HG03039 (cell line): ENCODE measurements at regions not wholly inside any gene's neighbourhood (a gene's known extent, or its start where the extent isn't known, plus 50 kb on each side); places are given as distances from the start of the nearest gene placed in this dataset.

Experiments
- ATAC-seq: cut with Tn5 transposase; IDR thresholded peaks from one replicate; pipeline ENCODE4 v1.9.1; 2021; ENCODE audit warnings: mild to moderate bottlenecking, moderate library complexity; ENCODE audit not compliant: unreplicated experiment

DNA sequence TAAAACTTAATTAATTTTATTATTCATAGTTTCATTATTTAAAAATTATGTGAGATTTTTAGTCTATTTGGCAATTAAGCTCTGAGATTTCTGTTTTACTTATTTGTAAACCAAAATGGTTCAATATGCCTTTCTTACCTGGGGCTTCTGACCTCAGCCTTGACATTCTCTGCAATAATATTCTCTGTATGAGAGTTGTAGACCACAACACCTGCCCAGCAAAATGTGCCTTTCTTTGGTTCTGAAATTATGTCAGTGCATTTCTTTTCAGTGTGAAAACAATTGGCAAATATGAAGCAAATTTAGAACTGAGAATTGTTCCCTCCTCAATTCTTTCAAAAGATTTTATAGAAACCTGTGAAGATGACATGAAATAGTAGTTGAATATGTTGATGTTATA lies 426.4 kb upstream of the FZD8 start:
- ATAC-seq, result no peak

DNA sequence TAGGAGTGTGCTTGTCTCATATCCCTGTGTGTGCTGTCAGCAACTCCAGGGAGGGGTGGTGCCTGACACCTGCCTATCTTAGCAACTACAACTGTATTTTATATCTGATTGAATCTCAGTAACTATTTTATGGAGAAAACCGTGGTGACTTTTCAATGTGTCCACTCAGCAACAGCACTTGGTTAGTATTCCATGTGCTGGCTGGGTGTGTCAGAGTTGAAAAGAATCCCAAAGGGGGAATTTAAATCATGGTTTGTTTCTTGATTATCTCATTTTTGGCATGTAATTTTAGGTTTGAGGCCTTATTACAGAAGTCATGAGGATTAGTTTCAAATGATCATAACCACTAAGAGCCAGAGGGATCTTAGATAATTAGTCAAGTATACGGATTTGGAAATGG lies 425.7 kb upstream of the FZD8 start:
- ATAC-seq, result no peak

DNA sequence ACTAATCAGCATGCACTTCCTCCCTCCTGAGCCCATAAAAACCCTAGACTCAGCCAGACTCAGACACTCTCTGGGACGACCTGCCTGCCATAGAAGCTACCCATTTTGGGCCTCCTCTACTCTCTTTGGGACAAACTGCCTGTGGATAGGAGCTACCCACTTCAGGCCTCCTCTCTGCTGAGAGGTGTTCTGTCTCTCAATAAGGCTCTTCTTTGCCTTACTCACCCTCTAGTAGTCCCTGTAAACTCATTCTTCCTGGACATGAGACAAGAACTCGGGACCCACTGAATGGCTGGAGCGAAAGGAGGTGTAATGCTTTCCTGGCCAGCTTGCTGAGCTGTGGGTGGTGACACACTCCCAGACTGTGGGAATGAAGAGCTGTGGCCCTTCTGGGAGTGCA lies 424.8 kb upstream of the FZD8 start:
- ATAC-seq, result no peak

DNA sequence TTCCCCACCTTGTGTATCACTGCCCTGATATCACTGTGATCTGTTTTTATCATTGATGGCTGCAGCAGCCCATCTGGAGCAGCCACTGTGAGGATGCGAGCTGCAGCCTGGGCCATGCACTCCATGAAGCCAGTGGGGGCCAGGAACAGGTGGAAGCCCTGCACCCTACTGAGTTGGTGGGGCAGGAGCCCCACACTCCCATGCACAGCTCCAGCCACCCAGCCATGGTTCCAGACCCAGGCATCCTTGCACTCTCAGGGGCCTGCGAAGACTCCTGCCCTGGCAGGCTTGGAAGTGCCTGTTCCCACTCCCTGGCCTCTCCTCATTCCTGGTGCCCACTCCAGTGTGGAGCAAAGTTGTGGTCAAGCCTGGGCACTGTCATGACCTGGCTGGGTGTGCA lies 424.0 kb upstream of the FZD8 start:
- ATAC-seq, result no peak

DNA sequence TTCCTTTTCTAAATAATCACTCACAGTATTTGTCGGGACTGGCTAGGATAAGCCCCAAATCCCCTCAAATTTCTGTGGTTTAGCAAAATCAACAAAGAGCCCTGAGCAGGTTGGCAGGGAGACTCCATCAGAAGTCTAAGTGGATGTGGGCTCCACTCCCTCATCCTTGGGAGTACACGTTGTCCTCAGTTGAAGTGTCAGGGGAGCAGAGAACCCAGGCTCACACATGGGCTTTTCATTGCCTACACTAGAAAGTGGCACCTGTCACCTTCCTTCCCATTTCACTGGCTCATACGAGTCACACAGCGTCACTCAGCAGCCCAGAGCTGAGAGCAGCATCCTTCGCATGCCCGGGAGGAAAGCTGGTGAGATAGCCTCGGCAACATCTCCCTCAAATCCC lies 421.3 kb upstream of the FZD8 start:
- no peak for ATAC-seq

DNA sequence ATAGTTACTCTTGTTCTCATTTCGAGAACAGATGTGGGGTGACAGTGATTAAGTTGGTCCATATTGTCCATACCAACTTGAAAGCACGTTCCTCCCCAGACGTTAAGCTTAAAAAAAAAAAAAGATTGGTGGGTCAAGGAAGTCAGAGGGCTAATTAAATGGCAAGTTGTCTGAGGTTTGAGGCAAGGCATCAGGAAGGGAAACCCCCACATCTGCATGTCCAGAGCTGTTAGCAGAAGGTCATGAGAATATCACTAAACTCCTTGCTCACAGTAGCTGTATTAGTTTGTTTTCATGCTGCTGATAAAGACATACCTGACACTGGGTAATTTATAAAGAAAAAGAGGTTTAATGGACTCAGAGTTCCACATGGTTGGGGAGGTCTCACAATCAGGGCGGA lies 415.6 kb upstream of the FZD8 start:
- ATAC-seq, result no peak

DNA sequence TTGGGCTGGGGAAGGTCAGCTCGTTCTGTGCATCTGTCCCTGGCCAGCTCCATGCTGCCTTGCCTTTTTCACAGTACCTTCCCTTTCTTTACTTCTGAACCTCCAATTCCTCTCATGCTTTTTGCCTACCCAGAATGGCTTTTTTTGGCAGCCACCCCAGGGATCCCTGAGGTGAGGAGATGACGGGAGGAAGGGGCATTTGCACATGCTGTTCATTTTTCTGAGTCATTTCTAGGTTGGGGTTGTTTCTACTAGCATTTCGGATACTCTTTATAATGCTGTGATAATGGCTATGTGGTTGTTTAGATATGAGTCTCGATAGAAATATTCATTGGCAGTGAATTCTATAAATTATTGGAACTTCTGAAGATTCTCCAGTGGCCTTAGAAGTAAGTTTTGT lies 415.1 kb upstream of the FZD8 start:
- no peak for ATAC-seq

DNA sequence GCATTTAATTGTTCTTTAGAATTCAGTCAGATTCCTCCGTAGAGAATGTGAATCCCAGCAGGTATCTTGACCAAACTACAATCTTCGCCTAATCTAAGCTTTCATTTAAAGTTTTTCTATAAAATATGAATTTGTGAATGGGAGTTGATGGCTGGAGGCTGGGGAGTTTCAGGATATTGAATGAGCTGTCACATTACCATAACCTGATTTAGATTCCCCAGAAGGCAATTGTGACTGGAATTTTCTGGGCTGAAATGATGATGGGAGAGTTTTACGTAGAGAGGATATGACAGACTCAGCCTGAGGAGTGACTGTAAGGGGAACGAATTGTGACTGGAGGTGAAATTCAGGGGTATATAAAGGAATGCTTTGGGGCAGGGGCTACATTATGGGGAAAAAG lies 411.7 kb upstream of the FZD8 start:
- ATAC-seq, result no peak

DNA sequence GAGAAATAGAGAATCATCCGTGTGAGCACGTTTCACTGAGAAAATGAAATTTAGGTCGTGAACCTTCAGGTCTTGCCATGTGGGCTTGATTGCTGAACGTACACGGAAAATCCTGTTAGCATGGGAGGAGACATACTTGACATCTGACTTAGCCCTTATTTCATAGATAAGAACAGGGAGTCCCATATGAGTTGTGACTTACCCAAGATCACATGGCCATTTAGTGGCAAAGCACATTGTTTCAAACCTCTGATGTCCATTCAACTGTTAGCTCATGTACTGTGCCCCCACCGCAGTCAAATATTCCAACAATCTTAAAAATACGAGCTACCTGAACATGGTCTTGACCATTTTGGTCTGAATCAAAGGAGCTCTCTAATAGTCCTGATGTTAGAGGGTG lies 411.2 kb upstream of the FZD8 start:
- ATAC-seq, result no peak

DNA sequence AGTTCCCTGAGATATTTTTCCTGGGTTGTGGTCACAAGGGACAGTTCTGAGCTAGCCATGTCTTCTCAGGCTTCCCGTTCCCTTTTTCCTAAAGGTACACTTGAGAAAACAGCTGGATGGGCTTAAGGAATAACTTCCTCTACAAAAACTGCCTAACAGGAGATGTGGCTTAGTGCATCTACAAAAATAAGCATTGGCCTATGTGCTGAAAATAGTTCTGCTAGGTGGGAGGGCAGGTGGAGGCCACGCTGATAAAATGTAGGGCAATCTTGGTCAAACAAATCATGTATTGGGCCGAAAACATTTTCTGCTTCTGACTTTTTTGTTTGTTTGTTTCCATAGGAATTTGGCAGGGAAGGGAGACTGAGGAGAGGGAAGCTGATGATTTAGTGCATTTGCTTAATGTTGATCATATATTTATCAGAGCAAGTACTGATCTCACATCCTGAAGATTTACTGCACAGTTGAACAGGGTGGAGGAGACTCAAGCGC lies 409.4 kb upstream of the FZD8 start:
- ATAC-seq, result no peak

DNA sequence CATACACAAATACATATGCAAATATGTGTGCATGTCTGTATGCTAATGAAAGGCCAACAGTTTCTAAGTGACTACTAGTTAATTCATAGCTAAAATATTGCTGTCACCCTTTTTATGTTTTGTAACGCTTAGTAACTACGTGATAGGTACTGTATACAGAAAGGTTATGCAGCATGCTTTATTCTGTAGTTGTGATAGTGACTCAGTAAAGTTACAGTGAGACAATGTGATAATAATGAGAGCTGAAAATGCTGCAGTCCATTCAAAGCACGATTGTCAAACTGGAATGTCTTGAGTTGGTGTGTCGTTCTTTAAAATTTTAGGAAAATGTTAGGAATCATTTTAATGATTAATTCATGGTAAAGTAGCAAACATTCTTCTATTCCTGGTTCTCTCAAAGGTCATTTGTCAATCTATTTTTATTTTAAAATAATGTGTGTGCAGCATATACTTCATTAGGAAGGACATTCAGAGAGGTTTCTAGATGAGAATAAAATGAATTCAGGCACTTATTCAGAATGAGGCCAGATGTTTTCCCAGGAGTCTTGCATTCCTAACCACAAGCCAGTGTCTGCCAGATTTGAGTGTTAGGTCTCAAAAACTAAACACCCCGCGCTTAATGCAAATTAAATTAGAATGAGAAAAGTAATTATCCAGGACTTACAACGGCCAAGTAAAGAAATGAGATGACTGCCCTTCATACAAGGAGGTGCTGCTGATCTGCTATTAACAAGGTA lies 408.8 kb upstream of the FZD8 start:
- no peak for ATAC-seq

DNA sequence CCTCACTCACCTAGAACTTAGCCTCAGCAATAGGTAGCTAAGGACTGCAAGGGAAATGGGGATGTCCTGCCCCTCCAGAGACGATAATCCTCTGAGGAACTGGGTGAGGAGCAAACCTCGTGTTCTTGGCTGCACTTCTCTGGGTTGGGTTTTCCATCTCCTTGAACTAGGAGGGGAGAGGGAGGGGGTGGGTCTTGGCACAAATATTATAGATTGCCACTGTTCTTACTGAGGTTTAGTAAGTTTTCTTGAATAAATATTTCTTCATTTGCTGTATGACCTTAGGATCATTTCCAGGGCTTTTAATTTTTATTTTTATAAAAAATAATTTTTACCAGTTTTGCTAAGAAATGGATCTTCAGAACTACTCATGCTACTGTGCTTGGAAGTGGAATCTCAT lies 406.7 kb upstream of the FZD8 start:
- no peak for ATAC-seq

DNA sequence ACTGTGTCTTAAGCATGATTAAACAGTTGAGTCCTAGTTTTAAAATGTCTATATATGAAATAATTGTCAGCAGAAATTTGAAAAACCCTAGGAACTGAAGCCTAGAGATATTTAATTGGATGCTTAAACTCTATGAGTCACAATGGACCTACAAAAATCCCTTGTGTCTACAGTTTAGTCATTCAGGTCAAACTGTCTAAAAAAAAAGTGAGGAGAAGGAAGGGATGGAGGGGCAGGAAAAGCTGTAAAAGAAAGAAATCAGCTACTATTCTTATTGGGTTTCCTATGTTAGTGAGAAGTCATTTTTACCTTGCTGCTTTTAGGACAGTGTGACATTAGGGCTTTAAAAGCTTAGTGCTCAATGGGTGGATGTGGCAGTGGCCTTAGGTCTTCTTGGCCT lies 406.1 kb upstream of the FZD8 start:
- ATAC-seq, result no peak

DNA sequence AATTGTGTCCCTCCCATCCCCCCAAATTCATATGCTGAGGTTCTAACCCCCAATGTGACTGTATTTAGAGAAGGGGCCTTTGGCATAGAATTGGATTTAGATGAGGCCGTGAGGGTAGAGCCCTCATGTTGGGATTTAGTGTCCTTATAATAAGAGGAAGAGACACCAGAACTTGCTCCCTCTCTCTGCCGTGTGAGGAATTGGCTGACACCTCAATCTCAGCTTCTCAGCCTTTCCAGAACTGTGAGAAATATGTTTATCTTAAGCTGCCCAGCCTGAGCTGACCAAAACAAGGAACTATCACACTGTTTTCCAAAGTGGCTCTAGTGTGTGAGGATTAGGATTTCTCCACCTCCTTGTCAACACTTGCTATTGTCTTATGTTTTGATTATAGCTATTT lies 400.0 kb upstream of the FZD8 start:
- ATAC-seq, result no peak

DNA sequence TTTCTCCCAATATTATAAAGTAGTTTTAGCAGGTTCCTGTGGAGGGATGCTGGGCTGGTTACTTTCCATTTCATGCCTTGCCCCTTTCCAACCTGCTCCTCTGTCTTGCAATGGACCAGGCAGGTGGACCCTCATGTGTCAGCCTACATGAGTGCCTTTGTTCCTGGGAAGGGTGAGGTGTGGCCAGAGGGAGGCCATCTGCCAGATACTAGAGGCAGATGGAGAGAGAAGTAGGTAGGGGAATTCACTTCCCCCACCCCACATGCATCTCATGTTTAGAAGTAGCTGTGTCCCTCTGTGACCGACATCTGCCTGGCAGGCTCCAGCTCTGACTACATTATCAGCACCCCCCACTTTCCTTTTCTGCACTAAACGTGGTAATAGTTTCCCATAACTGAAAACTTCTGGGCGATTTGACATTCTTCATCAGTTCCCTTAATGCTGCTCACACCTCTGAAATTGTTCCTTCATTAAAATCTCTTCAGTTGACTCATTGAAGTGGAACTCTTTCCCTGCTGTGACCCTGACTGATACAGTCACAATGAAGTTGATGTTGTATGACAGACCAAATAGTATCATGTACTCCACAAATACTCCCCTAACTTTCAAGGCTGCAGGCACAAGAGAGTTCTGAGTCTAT lies 396.3 kb upstream of the FZD8 start:
- ATAC-seq, result no peak

DNA sequence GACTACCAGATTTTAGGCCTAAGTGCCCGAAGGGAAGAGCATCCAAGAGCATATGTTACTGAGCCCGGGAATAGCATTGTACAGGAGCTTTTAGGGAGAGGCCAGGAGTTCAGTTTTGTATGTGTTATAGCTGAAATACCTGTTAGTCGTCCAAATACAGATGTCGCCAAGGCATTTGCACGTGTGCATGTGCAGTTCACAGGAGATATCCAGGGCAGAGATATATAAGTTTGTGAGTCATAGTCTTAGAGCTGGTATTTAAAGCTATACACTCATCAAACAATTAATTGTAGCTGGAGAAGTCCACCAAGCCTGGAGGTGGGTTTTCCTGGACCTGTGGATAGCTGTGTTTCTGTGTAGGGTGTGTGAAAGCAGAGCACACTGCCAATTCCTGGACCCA lies 394.0 kb upstream of the FZD8 start:
- ATAC-seq, result no peak

DNA sequence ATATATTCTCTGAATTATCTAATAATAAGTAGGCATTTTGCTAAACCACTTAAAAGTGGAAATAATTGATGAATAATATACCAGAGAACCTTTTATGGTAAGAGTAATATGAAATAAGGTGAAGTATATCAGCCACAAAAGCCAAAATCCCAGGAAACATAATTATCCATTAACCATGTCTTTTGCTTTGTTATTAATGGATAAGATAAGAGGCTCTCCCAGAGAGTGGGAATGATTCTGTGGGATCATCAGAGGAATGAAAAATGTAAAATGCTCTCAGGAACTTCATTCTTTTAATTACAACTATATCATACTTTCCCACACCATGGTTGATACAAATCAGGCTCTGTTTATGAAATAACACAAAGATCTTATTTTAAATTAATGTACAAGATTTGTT lies 391.7 kb upstream of the FZD8 start:
- ATAC-seq, result no peak

DNA sequence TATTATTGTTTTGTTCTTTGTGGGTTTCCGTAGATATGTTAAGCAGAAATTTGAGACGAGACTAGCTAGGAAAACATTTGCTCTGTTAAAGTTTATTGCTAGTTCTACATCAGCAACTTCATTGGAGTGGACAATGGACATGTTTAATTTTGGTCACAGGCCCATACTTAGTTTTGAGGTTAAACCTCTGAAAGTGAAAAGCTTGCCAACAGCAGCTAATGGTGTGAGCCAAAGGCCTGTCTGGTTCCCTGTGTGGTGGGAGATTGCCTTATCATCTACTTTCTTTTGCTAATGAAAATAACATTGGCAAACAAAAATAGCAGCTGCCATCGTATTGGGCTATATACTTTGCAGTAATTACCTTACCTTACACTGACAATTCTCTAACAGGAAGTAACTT lies 388.4 kb upstream of the FZD8 start:
- no peak for ATAC-seq

DNA sequence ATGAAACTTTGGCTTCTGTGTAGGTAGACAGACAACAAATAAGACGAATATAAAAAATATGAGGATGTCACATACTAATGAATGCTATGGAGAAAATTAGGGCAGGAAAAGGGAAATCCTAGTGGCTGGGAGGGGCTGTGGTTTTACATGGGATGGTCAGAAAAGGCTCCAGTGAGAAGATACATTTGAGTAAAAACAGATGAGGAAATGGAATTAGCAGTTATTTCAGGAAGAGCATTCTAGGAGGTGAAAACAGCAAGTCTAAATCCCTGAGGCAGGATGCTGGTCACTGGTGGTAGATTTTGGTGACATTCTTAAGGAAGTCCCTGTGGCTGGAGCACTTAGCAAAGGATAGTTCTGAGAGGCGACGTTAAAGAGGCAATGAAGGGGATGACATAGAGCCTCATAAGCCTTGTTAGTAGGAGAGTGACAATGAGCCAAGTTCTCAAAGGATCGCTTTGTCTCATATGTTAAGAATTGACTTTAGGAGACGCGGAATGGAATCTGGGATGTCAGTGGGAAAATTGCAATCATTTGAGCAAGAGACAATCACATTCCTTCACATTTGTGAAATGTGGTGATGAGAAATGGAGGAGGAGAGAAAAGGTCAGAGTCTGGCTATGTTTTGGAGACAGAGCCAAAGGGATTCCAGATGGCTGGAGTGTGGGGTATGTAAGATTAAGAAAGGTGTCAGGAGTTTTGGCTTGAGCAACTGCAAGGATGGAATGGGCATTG lies 384.7 kb upstream of the FZD8 start:
- no peak for ATAC-seq

DNA sequence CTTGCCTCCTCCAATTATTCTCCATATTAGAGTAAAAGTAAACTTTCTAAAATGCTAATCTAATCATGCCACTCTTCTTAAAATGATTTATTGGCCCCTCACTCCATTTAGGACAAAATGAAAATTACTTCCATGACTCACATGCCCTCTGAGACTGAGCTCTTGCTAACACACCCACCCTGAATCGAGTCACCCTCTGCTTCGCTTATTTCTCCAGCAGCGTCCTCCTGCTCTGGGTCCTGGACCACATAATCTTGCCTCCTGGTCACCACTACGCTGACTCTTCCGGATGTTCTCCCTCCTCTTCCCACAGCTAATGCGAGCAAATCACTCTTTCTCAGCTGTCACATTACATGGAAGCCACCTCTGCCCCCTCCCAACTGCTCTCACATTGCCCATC lies 384.0 kb upstream of the FZD8 start:
- ATAC-seq, result no peak

DNA sequence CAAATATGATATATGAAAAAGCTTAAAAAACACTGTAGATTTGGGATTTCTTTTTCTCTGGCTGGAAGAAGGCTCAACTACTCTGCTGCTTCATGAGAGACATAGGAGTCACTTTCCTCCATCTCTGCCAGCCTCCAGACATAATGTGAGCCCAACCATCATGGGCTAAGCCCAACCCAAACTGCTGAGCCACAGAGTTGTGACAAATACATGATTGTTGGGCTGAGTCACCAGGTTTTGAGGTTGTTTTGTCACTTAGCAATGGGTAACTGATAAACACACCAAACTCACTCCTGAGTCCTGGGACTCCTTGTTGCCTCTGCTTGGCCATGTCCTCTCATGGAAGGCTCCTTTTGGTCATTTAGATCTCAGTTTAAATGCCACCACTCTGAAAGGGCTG lies 381.8 kb upstream of the FZD8 start:
- ATAC-seq, result no peak

DNA sequence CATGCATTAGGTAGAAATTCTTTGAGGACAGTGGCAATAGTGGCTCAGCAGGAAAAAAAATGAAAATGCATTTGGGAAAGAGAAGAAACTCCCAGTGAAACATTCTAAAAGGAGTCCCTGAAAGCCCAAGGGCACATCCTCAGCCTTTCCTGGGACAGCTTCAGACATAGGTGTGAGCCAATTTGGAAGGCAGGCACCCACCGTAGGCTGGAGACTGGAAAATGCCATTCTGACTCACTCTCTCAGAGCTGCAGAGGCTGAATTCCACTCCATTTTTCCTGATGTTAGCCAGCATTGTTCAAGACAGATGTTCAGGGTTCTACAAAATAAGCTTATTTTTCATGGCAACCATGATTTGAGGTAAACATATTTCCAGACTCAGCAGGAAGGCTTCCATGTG lies 379.0 kb upstream of the FZD8 start:
- no peak for ATAC-seq
